Adrenal gland (tissue), 5 donors: ENCODE measurements at regions not wholly inside any gene's neighbourhood (a gene's known extent, or its start where the extent isn't known, plus 50 kb on each side); places are given as distances from the start of the nearest gene placed in this dataset.

Source experiments
- CTCF ChIP-seq, 6 experiments: fragments of 450-650 bp in 4 of 6; fragments of 200-600 bp in 2 of 6; sonication (generic) in 1 of 6; IDR thresholded peaks; 1 replicate in 5 of 6; 2 replicates in 1 of 6; pipeline versions ENCODE4 v1.5.1 to v1.8.0; 2016 to 2021; ENCODE audit warnings: antibody characterized with exemption in 6 of 6, mild to moderate bottlenecking in 2 of 6, moderate library complexity in 1 of 6
- POLR2A ChIP-seq, 2 donors: fragments of 450-650 bp; IDR thresholded peaks; one replicate each; pipeline ENCODE4 v1.6.1; 2017; ENCODE audit warnings: antibody characterized with exemption in 2 of 2, mild to moderate bottlenecking in 2 of 2, moderate library complexity in 1 of 2
- donor health status: DM: no; HTN: no; CAD: no.

- no peak for TF ChIP-seq POLR2A (IDR thresholded peaks at IDR 0.05)
- TF ChIP-seq CTCF (IDR thresholded peaks at IDR 0.05): no peak
Observed at GRCh38 chr2:144210076-144210475, 309.8 kb downstream of the ZEB2 start.
